ENCODE measurements at regions not wholly inside any gene's neighbourhood (a gene's known extent, or its start where the extent isn't known, plus 50 kb on each side); places are given as distances from the start of the nearest gene placed in this dataset.
"Not testable (repeated sequence)": the region's sequence is repeated elsewhere in the genome, so short reads cannot be mapped to it uniquely, and the experiment has no call there.

- not testable (repeated sequence) for TF ChIP-seq CTCF (IDR thresholded peaks at IDR 0.05; ENCODE audit: low read depth, low read length, poor library complexity, severe bottlenecking); EZH2phosphoT487 (IDR thresholded peaks at IDR 0.05; ENCODE audit: borderline replicate concordance, low read length)
These were observed 170.0 kb upstream of the ZNG1F start for GRCh38 chr9:41359116-41359515.
